Stimulated activated CD4-positive, alpha-beta T cell treated with anti-CD3 and anti-CD28 coated beads, Interleukin-15, amount 100 ng/mL, for 24 hours (primary cell): ENCODE measurements at regions not wholly inside any gene's neighbourhood (a gene's known extent, or its start where the extent isn't known, plus 50 kb on each side); places are given as distances from the start of the nearest gene placed in this dataset.

Source experiments
- DNase-seq: peaks from one replicate; pipeline ENCODE4 v3.0.0-alpha.2; 2020

DNA sequence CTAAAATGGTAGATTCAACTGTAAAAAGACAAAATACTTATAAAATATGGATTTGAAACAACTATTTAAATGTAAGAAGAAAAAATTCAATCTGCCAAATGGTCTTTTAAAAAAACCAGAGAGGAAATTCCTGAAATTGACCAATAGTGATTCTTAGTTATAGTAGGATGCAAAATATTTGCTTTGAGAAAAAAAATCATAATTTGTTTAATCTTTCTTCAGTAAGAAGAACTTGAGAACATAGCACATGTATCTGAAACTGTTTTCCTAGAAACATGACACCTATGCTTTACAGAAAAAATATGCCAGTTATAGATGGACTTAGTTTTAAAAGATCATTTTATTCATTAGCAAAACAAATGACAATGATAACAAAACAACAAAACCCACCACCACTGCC, 186.9 kb upstream of the CD180 start:
- no peak for DNase-seq

DNA sequence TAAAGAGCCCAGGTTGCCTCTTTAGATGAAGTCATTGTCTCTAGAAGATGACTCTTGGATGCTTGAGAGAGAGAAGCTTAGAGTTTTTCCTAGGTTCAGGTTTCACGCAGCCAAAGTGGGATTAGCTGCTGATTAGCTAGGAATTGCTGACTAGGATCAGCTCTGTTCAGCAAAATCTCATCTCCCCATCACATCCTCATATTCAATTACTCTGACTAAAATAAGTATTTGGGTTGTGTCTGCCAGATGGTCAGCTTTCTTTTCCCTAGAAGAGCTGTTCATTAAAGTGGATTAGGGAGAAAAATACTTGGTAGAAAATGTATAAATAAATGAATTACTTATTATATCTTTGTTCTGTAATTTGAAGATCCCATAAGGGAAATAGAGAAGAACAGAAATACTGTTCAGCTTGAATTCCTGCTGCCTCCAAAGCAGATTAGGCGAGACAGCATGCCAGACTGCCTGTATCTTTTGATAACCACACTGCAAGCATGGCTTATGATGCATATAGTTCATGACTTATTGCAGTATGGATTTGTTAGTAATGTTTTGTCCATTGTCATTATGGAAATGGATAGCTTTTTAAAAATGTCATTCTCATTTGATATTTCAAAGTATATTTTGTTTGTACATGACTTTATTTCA, 184.8 kb upstream of the CD180 start:
- no peak for DNase-seq

DNA sequence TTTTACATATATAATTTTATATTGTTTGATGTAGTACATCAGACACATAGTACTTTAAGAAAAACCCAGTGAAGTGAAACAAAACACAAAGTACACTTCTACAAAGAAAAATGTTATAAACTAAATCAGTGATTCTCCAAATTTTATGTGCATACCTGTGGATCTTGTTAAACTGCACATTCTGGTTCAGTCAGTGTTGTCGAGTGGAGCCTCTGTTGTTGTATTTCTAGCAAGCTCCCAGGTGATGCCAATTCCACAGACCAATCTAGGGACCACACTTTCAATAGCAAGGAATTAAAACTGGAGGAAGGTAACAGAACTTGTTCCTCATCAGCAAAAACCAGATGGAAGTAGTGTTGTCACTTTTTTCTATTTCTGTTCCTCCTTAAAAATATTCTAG, 183.8 kb upstream of the CD180 start:
- no peak for DNase-seq

DNA sequence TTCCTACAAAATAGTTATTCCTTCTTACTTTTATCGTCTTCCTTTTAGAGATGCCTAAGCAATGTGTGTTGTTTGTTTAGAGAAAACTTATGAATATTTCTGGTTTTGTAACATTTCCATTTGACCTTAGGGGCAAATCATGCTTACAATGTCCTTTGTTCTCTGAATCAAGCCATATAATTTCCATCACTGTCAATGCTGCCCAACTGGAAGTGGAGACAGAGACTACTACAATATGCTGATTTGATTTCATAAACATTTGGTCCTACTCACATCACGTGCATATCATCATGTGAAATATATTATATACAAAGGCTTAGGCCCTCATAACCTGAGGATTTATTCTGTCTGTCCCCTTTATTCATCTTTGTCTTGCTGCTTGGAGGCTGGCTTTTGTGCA, 183.2 kb upstream of the CD180 start:
- DNase-seq: no peak

DNA sequence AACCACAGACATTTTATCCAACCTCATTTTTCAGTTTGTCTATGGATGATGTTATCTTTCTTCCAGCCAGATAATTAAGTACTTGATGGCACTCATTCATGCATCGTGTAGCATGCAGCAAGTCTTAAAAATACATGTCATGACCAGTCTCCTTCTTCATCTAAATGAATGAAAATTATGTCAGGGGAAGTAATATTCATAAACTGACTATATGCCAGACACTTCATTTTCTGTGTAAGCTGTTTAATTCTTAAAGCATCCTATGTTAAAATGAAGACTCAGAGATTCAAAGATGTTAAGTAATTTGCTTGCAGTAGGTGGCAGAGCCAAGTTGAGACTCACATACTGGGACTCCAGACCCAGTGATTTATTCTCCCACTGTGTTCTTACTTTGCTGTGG, 181.7 kb upstream of the CD180 start:
- DNase-seq: no peak

DNA sequence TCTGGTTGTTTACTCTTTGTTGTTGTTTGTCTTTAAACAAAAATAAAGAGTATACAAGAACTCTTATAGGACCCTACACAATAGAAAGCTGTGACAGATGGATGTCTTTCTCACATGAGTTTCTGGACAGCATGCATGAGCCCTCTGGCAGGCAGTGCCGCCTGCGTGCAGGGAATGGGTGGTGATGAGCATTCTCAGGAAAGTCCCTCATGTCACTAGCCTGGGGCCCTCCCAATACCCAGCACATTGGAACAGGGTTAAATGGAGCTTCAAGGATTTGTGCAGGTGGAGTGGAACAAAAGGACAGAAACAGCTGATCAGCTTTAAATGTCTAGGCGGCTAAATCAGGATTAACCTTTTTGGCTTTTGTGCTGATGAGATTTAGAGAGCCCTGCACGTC, 181.0 kb upstream of the CD180 start:
- DNase-seq: no peak

DNA sequence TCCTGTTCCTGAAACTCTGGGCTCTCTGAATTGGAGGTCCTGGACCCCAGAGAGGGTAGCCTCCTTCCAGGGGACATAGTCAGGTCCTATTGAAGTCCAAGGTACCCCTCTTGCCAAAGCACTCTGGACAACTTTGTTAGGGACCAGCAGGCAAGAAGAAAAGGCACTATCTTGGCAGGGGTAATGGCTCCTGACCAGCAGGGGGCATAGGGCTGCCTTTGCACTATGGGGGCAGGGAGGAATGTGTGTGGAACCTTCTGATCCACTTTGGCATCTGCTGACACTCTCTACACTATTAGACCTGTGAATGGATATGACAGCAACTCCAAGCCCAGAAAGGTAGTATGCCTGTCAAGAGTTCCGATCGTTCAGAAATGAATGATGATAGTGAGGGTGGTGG, 179.0 kb upstream of the CD180 start:
- DNase-seq: no peak

DNA sequence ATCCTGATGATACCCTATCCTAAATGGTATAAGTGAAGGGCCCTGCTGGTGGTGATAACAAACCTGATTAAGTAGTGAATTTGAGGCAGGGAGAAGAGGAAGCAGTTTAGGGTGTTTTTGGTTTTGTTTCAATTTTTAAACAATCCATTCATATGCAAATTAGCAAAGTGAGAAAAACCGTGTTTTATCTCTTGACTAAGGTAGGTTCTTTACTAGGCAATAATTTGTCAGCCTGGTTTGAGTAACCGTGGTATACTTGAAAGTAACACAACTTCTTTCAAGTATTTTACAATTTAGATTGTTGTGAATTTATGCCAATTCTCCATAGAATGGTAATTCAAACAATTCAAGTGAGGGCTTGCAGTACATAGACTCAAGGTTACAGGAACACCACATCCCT, 177.8 kb upstream of the CD180 start:
- no peak for DNase-seq

DNA sequence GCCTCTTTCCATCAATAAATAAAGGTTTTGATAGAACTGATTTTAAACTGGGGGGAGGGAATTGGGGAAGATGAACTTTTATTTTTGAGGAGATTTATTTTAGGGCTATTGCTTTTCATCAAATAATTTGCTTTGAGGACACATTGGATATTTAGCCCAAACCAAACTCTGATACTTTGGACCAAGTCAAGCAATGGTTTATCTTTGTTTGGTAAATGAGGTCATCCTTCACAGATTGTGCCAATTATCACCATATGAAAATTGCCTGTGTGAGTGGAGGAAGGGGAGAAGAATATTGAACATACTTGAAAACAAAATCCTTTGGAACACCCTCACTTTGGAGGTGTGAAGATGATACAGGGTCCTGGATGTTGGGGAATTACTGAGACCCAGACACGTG, 176.9 kb upstream of the CD180 start:
- no peak for DNase-seq

DNA sequence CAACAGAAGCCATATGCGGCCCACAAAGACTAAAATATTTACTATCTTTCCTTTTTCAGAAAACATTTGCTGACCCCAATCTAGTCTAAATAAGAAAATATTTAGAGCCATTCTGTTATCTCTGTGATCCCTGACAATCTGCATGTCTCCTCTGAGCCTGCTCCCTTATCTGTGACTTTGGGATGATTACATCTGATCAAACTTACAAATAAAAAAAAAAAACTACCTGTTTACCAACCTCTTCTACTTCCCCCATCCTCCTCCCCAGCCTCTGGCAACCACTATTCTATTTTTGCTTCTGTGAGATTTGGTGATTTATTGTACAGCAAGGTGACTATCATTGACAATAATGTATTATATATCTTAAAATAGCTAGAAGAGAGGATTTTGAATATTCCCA, 176.3 kb upstream of the CD180 start:
- DNase-seq: no peak

DNA sequence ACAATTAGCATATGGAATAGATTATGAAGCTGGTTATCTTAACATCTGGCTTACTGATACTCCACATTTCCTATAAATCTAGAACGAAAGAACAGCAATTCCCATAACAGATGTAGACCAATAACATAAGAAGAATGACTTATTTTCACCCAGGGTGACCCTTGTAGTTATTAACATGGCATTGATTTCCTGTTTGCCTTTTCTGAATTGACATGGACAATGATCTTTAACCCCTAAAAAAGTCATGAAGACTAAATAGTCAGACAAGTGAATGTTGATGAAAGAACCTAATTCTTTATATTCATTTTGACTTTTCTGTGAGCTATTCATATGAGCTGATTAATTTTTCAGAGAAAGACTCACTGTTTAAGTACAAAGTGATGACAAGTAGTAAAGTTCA, 175.3 kb upstream of the CD180 start:
- DNase-seq: no peak

DNA sequence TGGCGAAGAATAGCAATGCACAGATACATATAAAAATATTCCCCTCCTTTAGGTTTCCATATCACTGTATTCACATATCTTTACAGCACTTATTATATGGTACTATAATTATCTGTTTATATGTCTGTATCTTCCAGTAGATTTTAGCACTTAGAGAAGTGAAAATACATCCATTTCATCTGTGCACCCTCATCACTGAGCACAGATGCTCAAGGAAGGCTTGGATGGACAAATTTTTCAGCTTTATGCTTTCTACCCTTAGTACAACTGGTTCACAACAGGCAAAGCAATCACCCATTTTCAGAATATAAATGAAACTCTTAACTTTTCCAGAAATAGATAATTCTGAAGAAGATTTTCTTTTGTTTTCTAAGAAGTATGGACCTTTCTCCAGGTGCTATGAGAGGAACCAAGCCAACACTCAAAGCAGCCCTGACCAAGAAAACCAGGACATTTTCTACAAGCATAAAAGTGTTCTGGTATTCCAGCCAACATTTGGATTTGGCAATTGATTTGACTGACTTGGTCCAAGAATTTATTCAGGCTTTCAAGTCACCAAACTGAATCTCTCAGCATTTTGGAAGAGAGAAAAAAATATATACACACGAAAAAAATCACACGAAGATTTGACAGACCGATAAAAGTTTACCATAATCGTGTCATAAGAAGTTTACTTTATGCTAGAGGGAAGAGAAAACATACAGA, 170.2 kb upstream of the CD180 start:
- DNase-seq: no peak

DNA sequence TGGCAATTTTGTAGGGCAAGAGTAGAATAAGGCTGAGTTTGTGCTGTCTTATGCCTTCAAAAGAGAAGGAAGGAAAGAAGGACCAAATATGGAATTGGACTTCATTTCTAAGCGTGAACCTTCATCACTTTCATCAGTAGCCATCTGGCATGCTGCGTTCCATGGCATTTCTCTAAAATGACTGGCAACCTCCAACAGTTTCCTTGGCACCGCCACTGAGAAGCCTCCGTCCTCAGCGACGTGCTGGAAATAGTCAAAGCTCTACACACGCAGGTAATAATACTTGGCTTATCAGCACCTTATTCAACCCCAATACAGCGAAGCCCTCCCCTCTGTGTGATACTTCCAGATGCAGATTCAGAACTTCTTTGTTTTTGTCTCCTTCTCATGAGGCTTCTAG, 169.7 kb upstream of the CD180 start:
- DNase-seq: no peak

DNA sequence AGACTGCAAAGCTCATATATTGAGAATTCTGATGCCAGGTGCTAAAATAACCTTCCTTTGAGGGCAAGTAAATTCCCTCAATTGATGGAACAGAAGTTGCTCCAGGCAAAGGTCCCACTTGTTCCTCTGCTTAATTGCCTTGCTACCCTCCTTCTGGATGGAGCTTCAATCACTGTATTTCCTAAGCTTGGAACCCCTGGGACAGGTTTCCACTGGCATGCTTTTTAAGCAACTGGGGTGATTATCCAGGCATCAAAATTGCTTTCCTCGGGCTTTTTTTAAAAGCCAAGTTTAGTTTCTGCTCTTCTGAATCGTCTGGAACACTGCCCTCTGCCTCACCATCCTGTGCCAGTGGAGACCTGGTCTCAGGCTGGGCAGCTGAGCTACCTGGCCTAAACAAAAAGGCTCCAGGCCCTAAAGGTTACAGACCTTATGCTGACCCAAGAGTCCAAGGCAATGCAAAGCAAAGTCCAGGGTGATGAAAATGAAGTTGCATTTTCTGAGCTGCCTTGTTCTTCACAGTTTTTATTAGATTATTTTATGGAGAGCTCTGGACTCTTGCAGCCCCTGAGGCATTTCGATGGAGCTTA, 167.9 kb upstream of the CD180 start:
- no peak for DNase-seq

DNA sequence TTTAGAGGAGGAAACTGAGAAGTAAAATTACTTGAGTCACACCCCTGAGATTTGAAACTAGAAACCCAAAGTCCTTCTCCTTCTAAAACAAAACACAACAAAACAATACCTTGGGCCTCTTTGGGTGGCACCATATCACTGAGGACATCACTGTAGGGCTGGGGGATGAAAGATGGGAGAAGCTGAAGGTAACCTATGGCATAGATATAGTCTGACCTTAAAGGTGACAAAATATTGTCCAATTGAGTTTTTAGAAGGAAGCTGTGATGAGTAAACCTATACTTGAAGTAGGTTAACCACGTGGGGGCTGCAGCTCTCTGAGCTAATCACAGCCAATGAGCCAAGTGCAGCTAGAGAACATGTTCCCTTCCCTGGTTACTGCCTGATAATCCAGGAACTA, 167.4 kb upstream of the CD180 start:
- DNase-seq: peak; percentile 6

DNA sequence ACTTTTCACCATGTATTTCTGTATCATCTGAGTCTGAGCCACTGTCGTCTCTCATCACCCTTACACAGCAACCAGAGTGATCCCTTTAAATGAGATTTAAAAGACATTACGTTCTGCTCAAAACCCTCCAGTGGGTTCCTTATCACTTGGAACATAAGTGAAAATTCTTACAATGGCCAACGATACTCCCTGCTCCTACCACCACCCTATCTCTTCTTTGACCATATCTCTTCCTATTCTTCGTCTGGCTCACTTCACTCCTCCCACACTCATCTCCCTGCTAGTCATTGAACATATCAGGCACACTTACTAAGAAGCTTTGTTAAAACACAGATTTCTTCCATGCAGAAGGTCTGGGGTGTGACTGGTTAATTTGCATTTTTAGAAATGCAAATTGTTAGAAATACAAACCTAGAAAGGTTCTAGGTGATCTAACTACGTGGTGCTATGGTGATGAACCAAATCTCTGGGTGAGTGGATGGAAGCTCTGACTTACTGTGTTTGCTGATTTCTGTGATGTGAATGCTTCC, 166.6 kb upstream of the CD180 start:
- no peak for DNase-seq

DNA sequence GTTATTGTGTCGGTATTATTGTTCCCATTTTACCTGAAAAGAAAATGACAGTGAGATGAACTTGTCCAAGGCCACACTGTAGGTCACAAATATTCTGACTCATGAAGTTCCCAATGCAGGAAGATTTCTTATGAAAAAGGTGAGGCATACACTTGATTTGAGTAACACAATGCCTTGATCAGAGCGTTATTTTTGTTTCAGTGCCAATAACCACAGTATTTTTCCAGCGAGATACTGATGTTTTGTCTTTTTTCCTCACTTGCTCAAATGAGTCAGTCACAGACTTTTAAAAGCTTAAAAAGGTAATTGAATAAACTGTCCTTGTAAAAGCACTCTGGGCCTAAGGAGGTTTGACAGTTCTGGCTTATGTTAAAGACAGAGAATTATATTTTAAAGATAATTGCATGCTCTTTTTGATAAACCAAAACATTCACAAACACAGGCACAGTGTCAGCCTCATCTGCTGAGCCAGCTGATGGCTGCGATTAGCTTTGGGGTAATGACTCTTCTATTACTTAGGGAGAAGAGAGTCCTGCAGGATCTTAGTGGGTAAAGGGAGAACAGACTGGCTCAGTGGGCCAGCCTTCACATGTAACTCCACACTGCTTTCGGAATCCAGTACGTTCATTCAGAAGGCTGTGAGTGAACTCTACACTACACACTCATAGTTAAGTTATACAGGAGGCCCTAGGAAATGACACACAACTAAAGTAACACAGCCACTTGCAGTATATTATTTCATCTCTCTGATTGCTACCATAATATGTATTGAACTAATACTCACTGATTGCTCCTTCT, 165.5 kb upstream of the CD180 start:
- no peak for DNase-seq

DNA sequence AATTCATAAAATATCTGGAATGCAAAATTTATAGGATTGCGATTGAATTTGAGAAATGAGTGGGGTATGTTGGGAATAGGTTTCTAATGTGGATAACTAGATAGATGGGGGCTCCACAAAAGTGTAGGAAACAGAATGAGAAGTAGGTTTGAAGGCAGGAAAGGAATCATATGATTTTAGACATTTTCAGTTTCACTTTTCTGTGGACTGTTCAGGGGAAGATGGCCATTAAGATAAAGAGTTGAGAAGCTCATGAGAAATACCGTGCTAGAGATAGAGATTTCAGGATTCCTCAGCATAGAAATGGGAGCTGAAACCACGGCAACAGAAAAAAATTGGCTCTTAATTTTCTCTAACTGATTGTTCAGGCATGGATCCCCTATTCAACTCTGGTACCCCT, 163.4 kb upstream of the CD180 start:
- DNase-seq: no peak

DNA sequence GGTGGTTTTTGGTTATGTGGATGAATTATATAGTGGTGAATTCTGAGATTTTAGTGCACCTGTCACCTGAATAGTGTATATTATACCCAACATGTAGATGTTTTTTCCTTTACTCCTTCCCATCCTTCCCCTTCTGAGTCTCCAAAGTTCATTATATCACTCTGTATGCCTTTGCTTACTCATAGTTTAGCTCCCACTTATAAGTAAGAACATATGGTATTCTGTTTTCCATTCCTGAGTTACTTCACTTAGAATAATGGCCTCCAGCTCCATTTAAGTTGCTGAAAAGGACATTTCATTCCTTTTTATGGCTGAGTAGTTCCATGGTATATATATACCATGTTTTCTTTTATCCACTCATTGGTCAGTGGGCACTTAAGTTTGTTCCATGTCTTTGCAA, 161.6 kb upstream of the CD180 start:
- no peak for DNase-seq

DNA sequence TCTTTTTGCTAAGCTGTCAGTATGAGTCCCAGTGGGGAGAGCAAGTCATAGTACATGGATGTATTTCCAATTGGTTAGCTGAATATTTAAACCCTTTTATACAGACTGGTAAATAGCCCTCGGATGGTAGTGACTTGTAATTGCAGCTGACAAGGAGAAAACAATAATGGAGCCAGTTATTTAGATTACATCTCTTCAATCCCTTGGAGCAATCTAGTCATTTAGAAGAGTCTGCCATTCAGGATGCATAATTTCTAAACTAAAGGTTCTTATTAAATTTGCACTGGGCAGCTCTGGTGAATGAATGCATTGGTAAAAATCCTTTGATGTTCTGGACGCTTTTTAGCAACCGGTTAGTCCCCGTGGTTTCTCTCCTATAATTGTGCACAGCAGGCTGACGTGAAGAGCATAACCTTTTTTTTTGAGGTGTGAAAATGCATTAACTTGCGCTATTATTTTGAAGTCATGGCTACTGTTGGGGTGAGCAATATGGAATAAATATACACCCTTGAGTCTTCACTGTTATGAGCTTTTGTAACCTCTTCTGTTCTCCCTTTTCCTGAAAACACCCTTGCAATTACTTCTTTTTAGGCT, 158.6 kb upstream of the CD180 start:
- DNase-seq: no peak

DNA sequence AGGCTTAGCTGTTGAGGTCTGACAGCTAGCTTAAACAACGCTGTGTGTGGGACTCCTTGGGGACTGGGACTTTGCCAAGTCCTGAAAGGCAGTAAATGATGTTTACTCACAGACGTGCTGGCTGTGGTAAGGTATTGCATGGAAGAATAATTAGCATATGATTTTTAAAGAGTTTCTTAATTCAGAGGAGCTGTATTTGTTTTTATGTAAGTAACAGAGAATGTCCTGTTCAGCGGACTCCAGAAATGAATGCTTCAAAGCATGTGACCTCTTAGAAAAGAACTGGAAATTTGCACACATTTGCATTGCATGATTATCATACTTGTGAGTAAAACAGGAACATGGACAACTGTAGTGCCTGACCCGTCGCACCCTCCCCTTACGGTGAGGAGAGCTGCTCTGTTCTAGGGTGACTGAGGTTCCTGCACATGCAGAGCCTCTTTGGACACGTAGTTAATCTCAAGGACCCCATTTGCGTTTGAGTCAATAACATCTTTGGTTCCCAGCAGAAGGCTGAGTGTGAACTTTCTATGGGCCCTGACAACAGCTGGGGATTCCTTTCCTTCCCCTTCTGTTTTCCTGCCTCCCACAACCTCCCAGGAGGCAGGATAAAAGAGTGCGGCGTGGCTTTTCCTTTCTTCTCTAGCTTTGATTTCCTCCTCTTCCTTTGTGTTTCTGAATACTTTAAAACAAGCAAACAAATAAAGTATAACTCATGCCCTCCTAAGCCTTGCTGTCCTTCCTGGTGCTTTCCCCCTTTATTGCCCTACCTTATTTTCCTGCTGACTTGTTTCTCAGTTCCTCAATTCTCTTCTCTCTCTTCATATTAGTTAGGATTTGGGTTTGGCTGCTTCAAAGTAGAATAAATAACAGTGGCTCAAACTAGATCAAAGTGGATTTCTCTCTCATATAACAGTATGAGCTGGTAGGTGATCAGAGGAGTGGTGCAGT, 157.2 kb upstream of the CD180 start:
- DNase-seq: no peak

DNA sequence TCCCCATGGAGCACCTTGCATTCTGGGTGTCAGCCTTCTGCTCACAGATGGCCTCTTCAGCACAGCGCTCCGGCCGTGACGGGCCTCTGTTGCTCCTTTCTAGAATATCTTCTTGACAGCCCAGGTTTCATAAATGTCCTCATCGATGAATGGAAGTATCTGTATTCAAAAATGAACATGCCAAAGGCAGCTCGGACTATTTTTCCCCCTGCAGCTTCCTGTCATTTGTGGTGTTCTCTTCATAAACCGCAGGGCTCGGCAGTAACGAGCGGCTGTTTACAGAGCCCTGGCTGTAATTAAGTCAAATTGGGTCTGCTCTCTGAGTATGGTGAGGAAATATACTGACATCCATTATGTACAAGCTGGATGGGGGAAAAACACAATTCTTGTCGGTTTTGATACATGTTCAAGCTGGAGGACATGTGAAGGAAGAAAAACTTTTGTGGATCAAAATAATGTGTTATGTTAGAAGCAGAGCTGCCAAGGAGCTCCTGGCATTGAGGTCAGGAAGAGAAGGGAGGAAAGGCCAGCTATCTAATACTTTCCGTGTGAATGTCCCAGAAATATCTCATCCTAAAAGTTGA, 154.1 kb upstream of the CD180 start:
- DNase-seq: peak; percentile 4
